Peyer's patch (tissue), 4 donors: ENCODE measurements at regions not wholly inside any gene's neighbourhood (a gene's known extent, or its start where the extent isn't known, plus 50 kb on each side); places are given as distances from the start of the nearest gene placed in this dataset.

Source experiments
- DNase-seq, 3 donors: peaks; one replicate each; pipeline ENCODE4 v3.0.0-alpha.2; 2017 to 2019
- H3K27ac ChIP-seq, 4 donors: fragments of 200-600 bp; sonication (generic); one replicate each; pipeline ENCODE4 v1.5.1; 2016 to 2019
- H3K27me3 ChIP-seq, 2 donors: fragments of 200-600 bp; sonication (generic); one replicate each; pipeline ENCODE4 v1.5.1; 2019
- H3K36me3 ChIP-seq, 3 donors: fragments of 200-600 bp; sonication (generic); one replicate each; pipeline ENCODE4 v1.5.1; 2016 to 2019
- H3K4me1 ChIP-seq, 4 donors: fragments of 200-600 bp; sonication (generic); one replicate each; pipeline ENCODE4 v1.5.1; 2016 to 2019
- H3K4me3 ChIP-seq, 4 donors: fragments of 200-600 bp; sonication (generic); 1 replicate in 3 of 4; 2 replicates in 1 of 4; pipeline ENCODE4 v1.5.1; 2016 to 2019; ENCODE audit warnings: mild to moderate bottlenecking in 1 of 4
- H3K9me3 ChIP-seq, 4 donors: fragments of 200-600 bp; sonication (generic); one replicate each; pipeline ENCODE4 v1.5.1; 2016 to 2019; ENCODE audit warnings: mild to moderate bottlenecking in 1 of 4
- POLR2A ChIP-seq, 2 donors: fragments of 450-650 bp; IDR thresholded peaks; one replicate each; pipeline ENCODE4 v1.5.1; 2017; ENCODE audit warnings: antibody characterized with exemption in 2 of 2, mild to moderate bottlenecking in 2 of 2, moderate library complexity in 2 of 2
- TF ChIP-seq, protein P1 (sequence below), 6 experiments: fragments of 450-650 bp in 4 of 6; fragments of 200-600 bp in 2 of 6; sonication (generic) in 1 of 6; IDR thresholded peaks; one replicate each; pipeline ENCODE4 v1.5.1; 2017 to 2019; ENCODE audit warnings: antibody characterized with exemption in 6 of 6, mild to moderate bottlenecking in 3 of 6, moderate library complexity in 1 of 6

DNA sequence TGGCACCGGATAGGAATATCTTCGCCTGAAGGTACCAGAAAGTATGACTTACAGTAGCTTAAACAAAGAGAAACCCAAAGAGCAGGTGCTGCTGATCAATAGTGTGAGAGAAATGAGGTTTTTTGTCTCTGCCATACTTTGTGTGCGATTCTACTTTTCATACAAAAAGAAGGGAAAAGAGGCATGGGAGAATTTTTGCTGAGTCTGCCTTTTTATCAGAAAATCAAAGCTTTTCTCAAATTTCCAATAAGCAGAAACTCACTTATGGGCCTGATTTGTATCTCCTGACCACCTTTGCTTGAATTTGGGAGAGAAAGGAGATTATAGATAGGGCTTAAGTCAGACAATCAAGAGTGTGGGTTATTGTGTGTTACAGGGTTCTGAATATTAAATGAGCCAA is 65.5 kb upstream of the TAF11L2 start:
- TF ChIP-seq POLR2A (IDR thresholded peaks at IDR 0.05) = no peak
- TF ChIP-seq, protein P1, sequence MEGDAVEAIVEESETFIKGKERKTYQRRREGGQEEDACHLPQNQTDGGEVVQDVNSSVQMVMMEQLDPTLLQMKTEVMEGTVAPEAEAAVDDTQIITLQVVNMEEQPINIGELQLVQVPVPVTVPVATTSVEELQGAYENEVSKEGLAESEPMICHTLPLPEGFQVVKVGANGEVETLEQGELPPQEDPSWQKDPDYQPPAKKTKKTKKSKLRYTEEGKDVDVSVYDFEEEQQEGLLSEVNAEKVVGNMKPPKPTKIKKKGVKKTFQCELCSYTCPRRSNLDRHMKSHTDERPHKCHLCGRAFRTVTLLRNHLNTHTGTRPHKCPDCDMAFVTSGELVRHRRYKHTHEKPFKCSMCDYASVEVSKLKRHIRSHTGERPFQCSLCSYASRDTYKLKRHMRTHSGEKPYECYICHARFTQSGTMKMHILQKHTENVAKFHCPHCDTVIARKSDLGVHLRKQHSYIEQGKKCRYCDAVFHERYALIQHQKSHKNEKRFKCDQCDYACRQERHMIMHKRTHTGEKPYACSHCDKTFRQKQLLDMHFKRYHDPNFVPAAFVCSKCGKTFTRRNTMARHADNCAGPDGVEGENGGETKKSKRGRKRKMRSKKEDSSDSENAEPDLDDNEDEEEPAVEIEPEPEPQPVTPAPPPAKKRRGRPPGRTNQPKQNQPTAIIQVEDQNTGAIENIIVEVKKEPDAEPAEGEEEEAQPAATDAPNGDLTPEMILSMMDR (IDR thresholded peaks at IDR 0.05) = no peak
- Histone ChIP-seq H3K4me3 (no peak overlapping the region), H3K27me3 (no peaks in the 10 kb centered on the region)

DNA sequence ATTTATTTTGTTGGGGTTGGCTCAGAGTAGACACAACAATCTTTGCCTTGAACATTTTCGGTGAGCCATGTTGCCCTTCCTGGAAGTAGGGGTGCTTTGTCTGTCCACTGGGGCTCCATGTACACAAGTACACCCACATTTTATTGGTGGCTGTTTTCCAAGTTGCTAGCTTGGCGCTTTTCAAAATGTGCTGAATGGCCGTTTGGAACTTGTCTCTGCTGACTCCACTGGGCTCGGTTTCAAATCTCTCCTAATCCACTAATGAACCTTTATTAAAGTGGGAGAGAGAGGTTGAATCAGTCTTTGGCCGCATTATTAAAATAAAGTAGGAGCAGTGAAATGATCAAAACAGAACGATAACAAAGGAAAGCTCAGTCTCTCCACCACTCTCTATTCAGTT is 64.6 kb upstream of the TAF11L2 start:
- DNase-seq = no peak
- H3K36me3 ChIP-seq = no peaks in the 10 kb centered on the region
- no peak overlapping the region for H3K4me3 ChIP-seq
- H3K27me3 ChIP-seq = no peaks in the 10 kb centered on the region
- no peak overlapping the region for H3K27ac ChIP-seq
- H3K9me3 ChIP-seq = no peaks in the 10 kb centered on the region
- H3K4me1 ChIP-seq = peaks cover 0 to 8% (median 2%) of the 10 kb centered on the region in 4 donors
- TF ChIP-seq POLR2A (IDR thresholded peaks at IDR 0.05) = no peak
- TF ChIP-seq, protein P1 (IDR thresholded peaks at IDR 0.05) = no peak

More for the DNA sequence above, 65.5 kb upstream of the TAF11L2 start:
- H3K4me1 ChIP-seq = peaks cover 0 to 8% (median 2%) of the 10 kb centered on the region in 4 donors
- no peaks in the 10 kb centered on the region for H3K36me3 ChIP-seq
- H3K9me3 ChIP-seq = no peaks in the 10 kb centered on the region
- no peak for DNase-seq
- no peak overlapping the region for H3K27ac ChIP-seq

DNA sequence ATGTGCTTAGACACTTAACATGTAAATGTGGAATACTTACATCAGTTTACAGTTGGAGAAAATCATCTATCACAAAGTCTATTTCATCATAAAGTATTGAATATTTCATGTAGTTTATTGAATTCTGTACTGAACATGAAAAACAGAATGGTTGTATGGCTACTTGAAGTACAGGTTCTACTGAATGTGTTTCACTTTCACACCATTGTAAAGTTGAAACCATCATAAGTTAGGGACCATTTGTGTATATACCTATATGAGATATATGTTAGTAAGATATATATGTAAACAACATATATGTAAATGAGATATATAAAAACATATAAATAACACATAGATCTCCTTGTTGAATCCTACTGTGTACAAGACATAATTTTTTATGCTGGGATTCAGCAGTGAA is 63.0 kb upstream of the TAF11L2 start:
- Histone ChIP-seq H3K4me3 (no peak overlapping the region), H3K27ac (no peak overlapping the region), H3K4me1 (peaks cover 0 to 8% (median 2%) of the 10 kb centered on the region in 4 donors), H3K27me3 (no peaks in the 10 kb centered on the region), H3K9me3 (no peaks in the 10 kb centered on the region), H3K36me3 (no peaks in the 10 kb centered on the region)
- DNase-seq = no peak
- no peak for TF ChIP-seq POLR2A (IDR thresholded peaks at IDR 0.05)
- TF ChIP-seq, protein P1 (IDR thresholded peaks at IDR 0.05) = no peak

DNA sequence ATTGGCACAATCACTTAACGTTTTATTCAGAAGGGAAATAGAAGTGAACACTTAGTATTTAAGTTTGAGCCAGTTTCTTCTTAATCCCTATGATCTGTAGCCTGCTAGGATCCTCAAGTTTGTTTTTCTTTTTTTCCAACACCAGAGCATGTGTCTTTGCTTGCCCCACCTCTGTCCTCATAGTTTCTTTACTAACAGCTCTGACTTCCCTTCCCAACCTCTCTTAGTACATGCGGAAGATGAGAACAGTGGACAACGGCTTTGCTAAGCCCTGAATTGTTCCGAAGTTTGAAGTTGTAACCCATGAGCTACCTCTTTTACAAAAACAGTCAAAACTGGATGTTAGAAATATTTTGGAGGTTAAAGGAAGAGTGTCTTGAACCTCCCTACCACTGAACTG is 61.7 kb upstream of the TAF11L2 start:
- H3K36me3 ChIP-seq = no peaks in the 10 kb centered on the region
- no peak for DNase-seq
- H3K9me3 ChIP-seq = no peaks in the 10 kb centered on the region
- TF ChIP-seq, protein P1 (IDR thresholded peaks at IDR 0.05) = no peak
- no peak for TF ChIP-seq POLR2A (IDR thresholded peaks at IDR 0.05)
- H3K4me3 ChIP-seq = peak overlapping the region in 1 of 4 donors; percentile 27
- no peaks in the 10 kb centered on the region for H3K27me3 ChIP-seq
- H3K27ac ChIP-seq = peak overlapping the region; percentile 1 to 49 (median 18)
- H3K4me1 ChIP-seq = peaks cover 0 to 8% (median 2%) of the 10 kb centered on the region in 4 donors

DNA sequence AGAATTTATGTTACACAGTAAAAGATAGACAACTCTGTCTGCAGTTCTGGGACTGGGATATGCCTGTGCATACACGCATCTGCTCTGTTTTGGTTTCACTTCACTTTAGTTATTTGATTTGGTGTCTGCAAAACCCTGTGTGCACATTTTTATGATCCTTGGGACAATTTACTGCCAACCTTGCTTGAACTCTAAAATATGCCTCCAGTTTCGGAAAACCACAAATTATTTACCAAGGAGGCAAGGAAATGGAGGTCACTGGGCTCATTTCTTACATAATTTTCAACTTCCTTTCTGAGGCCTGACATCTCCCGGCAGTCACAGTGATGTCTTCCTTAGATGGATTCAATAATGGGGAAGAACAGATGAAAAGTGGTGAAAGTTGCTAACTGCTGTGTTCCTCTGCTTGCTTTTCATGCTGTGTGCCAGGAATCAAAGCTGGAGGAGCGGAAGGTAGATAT is 61.2 kb upstream of the TAF11L2 start:
- DNase-seq = no peak
- TF ChIP-seq POLR2A (IDR thresholded peaks at IDR 0.05) = no peak
- TF ChIP-seq, protein P1 (IDR thresholded peaks at IDR 0.05) = no peak

DNA sequence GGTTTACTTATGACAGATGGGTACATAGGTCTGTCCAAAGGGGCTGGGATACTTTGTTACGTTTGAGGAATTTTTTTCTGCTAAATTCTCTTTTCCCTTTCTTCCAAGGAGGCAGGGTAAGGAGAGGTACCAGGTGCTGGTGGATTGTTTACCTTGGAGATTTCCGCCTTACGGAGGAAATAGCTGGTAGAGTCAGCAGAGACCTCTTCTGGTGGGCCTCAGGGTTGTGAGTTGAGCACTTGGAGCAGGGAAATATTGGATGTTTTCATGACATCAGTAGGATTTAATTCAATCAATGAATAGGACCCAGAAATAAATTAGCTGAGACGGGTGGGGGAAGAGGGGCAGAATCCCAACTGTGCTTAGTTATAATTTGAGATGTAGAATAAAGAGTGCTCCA is 60.0 kb upstream of the TAF11L2 start:
- no peak for TF ChIP-seq POLR2A (IDR thresholded peaks at IDR 0.05)
- TF ChIP-seq, protein P1 (IDR thresholded peaks at IDR 0.05) = no peak

More for the DNA sequence above, 61.2 kb upstream of the TAF11L2 start:
- H3K36me3 ChIP-seq = no peaks in the 10 kb centered on the region
- H3K27ac ChIP-seq = peak overlapping the region; percentile 1 to 49 (median 18)
- no peaks in the 10 kb centered on the region for H3K9me3 ChIP-seq
- H3K4me3 ChIP-seq = peak overlapping the region in 1 of 4 donors; percentile 27
- peaks cover 0 to 8% (median 2%) of the 10 kb centered on the region in 4 donors for H3K4me1 ChIP-seq
- no peaks in the 10 kb centered on the region for H3K27me3 ChIP-seq

More for the DNA sequence above, 60.0 kb upstream of the TAF11L2 start:
- Histone ChIP-seq H3K36me3 (no peaks in the 10 kb centered on the region), H3K4me3 (no peak overlapping the region), H3K27me3 (no peaks in the 10 kb centered on the region), H3K27ac (no peak overlapping the region), H3K9me3 (no peaks in the 10 kb centered on the region), H3K4me1 (peaks cover 0 to 8% (median 2%) of the 10 kb centered on the region in 4 donors)
- DNase-seq = no peak
